ENCODE measurements at regions not wholly inside any gene's neighbourhood (a gene's known extent, or its start where the extent isn't known, plus 50 kb on each side); places are given as distances from the start of the nearest gene placed in this dataset.

DNA sequence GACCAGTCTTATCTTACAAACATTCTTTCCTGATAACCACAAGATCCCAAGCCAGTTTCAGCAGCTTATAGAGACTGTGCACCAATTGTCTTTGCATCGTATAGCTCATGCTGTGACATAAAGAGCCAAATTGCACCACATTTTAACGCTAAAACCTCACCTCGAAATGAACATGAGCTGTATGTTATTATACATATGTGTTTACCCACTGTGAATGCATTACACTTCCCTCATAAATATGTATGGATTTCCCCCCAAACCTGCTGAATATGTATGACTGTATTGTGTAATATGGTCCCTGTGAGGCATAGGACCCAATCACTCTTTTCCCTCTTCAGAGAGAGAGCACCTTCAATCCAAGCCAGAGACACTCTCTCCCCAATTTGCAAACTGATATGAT, 692.4 kb downstream of the NLGN4X start:
- TF ChIP-seq CTCF (conservative IDR thresholded peaks at IDR 0.05; ENCODE audit: low read depth, low read length) (no peak), SMC3 (IDR thresholded peaks at IDR 0.05; ENCODE audit: low read depth, low read length) (no peak), RAD21 (IDR thresholded peaks at IDR 0.05; ENCODE audit: low read length) (no peak)

Measured in IMR-90 (cell line).